GM18505 (cell line): ENCODE measurements at regions not wholly inside any gene's neighbourhood (a gene's known extent, or its start where the extent isn't known, plus 50 kb on each side); places are given as distances from the start of the nearest gene placed in this dataset.

Experiments
- ATAC-seq: cut with Tn5 transposase; IDR thresholded peaks from one replicate; pipeline ENCODE4 v1.9.1; 2021; ENCODE audit not compliant: unreplicated experiment
- POLR2A ChIP-seq: IDR thresholded peaks from 4 replicates; pipeline ENCODE4 v1.6.1; 2011; ENCODE audit warnings: borderline replicate concordance; ENCODE audit not compliant: insufficient read depth, insufficient read length; ENCODE audit errors: extremely low read depth

DNA sequence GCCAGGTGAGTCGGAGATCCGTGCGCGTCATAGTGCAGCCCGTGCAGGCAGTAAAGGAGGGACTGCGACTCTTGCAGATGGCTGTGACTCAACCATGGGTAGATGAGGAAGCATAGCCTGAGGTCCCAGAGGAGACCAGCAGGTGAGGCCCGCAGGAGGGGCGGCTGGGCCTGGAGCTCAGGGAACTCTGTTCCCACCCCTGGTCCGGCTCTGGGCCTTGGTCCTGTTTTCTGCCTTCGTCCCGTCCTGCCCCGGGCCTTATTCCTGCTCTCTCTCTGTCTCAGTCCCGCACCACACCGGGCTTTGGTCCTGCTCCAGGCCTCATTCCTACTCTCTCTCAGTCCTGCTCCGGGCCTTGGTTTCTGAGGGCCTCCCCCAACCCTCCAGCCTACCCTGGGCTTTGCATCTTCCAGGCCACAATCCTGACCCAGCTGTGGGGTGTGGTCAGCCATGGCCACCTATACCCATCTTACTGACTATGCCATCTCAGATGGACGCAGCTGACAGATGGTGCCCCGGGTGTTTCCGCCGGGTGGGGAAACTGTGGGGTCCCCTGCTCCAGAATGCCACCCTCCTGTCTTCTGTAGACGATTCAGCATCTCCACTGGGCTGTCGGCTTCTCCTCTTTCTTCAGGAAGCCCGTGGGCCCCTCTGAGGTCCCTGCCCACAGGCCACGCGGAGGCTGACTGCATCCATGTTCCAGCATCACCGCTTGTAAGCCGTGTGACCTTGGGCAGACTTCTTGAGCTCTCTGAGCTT is 1134.1 kb downstream of the BRD1 start:
- no peak for TF ChIP-seq POLR2A
- ATAC-seq, result no peak

- ATAC-seq, result no peak
- TF ChIP-seq POLR2A, result no peak
Observed at GRCh38 chr22:48692734-48693376, 1134.8 kb downstream of the BRD1 start.

DNA sequence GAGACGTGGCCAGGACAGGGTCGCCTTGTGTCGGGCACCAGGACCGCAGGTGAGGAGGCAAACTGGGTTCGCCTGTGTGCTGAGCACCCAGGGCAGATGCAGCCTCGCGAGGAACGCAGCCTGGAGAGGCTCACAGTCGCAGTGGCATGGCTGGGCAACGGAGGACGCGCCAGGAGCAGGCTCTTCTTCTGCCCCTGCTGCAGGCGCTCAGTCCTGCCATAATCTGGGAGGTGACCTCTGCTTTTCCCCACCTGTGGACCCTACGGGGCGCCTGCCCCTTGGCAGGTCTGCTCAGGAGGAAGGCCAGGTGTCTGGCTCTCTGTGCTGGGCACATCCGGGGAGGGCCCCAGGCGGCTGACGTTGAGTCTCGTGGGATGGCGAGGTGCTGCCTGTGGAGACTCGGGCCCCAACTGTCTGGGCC is 1136.2 kb downstream of the BRD1 start:
- no peak for TF ChIP-seq POLR2A
- ATAC-seq, result no peak

DNA sequence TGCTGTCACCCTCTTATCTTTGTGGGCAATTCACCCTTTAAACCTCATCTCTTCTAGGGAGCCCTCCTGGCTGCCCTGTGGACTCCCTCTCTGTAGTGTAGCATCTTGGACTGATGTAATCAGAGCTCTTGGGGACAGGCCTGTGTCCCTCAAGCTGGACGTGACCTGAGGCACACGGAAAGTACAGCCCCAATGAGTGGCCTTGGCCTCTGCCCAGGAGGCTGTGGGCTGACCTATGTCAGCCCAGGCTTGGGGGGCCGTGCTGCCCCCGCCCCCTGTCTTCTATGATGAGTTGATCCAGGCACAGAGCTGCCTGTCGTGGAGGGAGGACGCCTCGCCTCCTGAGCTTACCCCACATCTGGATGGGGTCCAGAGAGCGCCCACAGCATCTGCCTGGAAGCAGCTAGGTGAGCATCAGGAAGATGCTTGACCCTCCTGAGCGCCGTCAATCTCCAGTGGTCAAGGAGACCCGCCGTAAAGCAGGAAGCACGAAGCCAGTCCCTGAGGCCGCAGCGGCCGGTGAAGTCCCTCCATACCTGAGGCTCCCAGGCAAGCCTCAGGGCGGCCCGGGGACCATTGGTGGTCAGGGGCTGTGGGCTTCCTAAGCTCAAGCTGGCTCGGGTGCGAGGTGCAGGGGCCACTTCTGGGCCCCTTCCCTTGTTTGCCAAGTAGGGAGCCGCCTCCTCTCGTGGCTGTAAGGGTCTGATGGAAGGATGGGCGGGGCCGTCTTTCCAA is 1136.9 kb downstream of the BRD1 start:
- TF ChIP-seq POLR2A, result no peak
- no peak for ATAC-seq

DNA sequence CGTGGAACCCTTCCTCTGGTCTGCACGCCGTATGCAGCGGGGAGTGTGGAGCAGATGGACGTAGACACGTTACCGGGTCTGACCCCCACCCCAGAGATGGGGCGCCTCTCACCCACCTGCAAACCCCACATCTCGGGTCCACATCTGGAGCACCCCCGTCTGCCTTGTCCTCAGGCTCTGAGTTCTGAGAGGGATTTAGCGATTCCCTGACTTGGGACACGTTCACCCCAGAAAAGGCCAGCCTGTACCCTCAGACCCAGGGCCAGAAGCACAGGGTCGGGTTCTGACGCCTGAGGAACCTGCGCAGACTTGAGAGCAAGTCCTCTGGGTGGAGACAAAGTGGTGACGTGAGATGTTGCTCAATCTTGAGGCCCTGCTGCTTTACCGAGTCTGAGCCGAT is 1138.5 kb downstream of the BRD1 start:
- no peak for TF ChIP-seq POLR2A
- no peak for ATAC-seq

DNA sequence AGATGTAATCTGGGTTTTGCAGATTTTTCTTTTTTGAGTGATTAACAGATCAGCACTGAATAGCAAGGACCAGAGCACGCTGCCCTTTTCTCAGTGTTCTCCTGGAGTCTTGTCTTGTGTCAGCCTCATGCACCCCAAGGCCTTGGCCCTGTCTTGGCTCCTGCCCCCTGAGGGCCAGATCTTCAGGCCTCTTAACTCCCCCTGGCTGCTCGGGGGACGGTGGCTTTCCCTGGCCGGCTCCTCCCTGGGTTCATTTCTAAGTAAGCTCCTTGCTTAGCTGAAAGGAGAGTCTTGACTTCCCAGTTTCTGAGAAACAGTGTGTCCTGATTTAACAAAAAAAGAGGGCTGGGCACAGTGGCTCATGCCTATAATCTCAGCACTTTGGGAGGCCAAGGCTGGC is 1139.3 kb downstream of the BRD1 start:
- ATAC-seq, result no peak

GRCh38 chr22:48687606-48688005 is 1140.1 kb downstream of the BRD1 start:
- no peak for TF ChIP-seq POLR2A
- ATAC-seq, result no peak

More for the DNA sequence above, 1139.3 kb downstream of the BRD1 start:
- TF ChIP-seq POLR2A, result no peak

GRCh38 chr22:48686694-48687302 is 1140.9 kb downstream of the BRD1 start:
- ATAC-seq, result no peak
- TF ChIP-seq POLR2A, result no peak

GRCh38 chr22:48685767-48686166 is 1141.9 kb downstream of the BRD1 start:
- ATAC-seq, result no peak
- no peak for TF ChIP-seq POLR2A

DNA sequence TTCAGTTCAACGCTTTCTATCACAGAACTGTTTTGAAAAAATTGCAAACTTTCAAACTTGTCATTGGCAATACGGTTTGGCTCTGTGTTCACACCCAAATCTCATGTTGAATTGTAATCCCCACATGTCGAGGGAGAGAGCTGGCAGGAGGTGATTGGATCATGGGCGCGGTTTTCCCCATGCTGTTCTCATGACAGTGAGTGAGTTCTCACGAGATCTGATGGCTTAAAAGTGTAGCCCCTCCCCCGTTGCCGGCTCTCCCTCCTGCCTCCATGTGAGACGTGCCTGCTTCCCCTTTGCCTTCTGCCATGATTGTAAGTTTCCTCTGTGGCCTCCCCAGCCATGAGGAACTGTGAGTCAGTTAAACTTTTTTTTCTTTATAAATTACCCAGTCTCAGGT is 1144.0 kb downstream of the BRD1 start:
- TF ChIP-seq POLR2A, result no peak
- no peak for ATAC-seq

- no peak for TF ChIP-seq POLR2A
Observed at GRCh38 chr22:48682504-48682903, 1145.2 kb downstream of the BRD1 start.

DNA sequence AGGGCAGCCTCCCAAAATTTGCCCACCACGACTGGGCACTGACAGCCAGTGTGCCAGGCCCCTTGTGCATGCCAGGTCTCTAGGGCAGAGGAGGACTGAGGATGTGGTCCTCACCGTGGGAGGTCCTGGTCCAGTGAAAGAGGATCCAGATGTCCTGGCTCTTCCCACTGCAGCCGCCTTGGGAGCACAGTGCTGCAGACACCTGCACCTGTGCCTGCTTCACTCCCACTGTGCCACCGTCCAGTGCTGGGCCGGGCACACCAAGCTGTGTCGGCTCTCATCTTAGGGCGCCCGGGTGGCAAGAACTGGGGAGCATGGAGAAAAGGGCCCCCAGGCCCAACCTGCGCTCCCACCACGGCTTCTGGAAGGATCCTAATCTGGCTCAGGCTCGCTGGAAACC is 1147.1 kb downstream of the BRD1 start:
- ATAC-seq, result no peak
- TF ChIP-seq POLR2A, result no peak

More at GRCh38 chr22:48682504-48682903, 1145.2 kb downstream of the BRD1 start:
- no peak for ATAC-seq
